Mucosa of descending colon (tissue), 3 donors: ENCODE measurements at regions not wholly inside any gene's neighbourhood (a gene's known extent, or its start where the extent isn't known, plus 50 kb on each side); places are given as distances from the start of the nearest gene placed in this dataset.
"Not testable (repeated sequence)": the region's sequence is repeated elsewhere in the genome, so short reads cannot be mapped to it uniquely, and the experiment has no call there.

Source experiments
- ATAC-seq: fragments of 200-7000 bp; cut with Tn5 transposase; one replicate; pipeline ENCODE4 v1.9.1; 2020; ENCODE audit warnings: mild to moderate bottlenecking, moderate library complexity
- DNase-seq, 3 donors: peaks; one replicate each; pipeline ENCODE4 v3.0.0-alpha.2; 2020
- H3K36me3 ChIP-seq: fragments of 200-600 bp; one replicate; pipeline ENCODE4 v1.8.0; 2021; ENCODE audit warnings: low read depth, mild to moderate bottlenecking
- H3K4me1 ChIP-seq: fragments of 200-600 bp; one replicate; pipeline ENCODE4 v1.8.0; 2021; ENCODE audit warnings: low read depth, mild to moderate bottlenecking
- H3K4me3 ChIP-seq: fragments of 200-600 bp; one replicate; pipeline ENCODE4 v1.8.0; 2021; ENCODE audit warnings: mild to moderate bottlenecking
- H3K9me3 ChIP-seq: fragments of 200-600 bp; one replicate; pipeline ENCODE4 v1.8.0; 2021; ENCODE audit warnings: mild to moderate bottlenecking
- CTCF ChIP-seq: fragments of 200-600 bp; IDR thresholded peaks from one replicate; pipeline ENCODE4 v1.8.0; 2022; ENCODE audit warnings: antibody characterized with exemption, mild to moderate bottlenecking
- intact Hi-C, 2 donors: fragments of 100-400 bp; cut with DNase I in 1 of 2; cut with micrococcal nuclease in 1 of 2; formaldehyde crosslinking; loops; one replicate each; pipeline versions ENCODE4 v1.11.0 to v1.11.1; 2022; cut with DNase I, micrococcal nuclease
- donor health status: DM: no; HTN: no; CAD: no; lungs with moderate emphysema.
- donor health status: DM: no; HTN: no; CAD: no.
- donor health status: DM: no; HTN: yes; CAD: no.

- no peak overlapping the region for H3K4me3 ChIP-seq
- H3K9me3 ChIP-seq, result no peaks in the 10 kb centered on the region
- no peak for TF ChIP-seq CTCF
- no peaks in the 10 kb centered on the region for H3K4me1 ChIP-seq
- H3K36me3 ChIP-seq, result no peaks in the 10 kb centered on the region
- ATAC-seq (no peak), DNase-seq (no peak)
- intact Hi-C loops, result no loop called here
Measured at GRCh38 chr13:44646044-44646443, 69.9 kb upstream of the TSC22D1 start.

GRCh38 chr13:44643256-44643655, 67.1 kb upstream of the TSC22D1 start:
- intact Hi-C loops, result no loop called here

GRCh38 chr13:44637581-44637980, 61.5 kb upstream of the TSC22D1 start:
- intact Hi-C loops, result no loop called here
- TF ChIP-seq CTCF, result no peak
- H3K9me3 ChIP-seq, result no peaks in the 10 kb centered on the region
- no peaks in the 10 kb centered on the region for H3K36me3 ChIP-seq
- ATAC-seq (no peak), DNase-seq (no peak)
- H3K4me3 ChIP-seq, result no peak overlapping the region
- no peaks in the 10 kb centered on the region for H3K4me1 ChIP-seq

More at GRCh38 chr13:44643256-44643655, 67.1 kb upstream of the TSC22D1 start:
- TF ChIP-seq CTCF, result no peak
- no peak overlapping the region for H3K4me3 ChIP-seq
- no peak for DNase-seq
- no peaks in the 10 kb centered on the region for H3K36me3 ChIP-seq
- no peaks in the 10 kb centered on the region for H3K4me1 ChIP-seq
- ATAC-seq, result no peak
- H3K9me3 ChIP-seq, result no peaks in the 10 kb centered on the region

GRCh38 chr13:44629465-44630183, 53.5 kb upstream of the TSC22D1 start:
- no peak for TF ChIP-seq CTCF
- H3K4me3 ChIP-seq, result no peak overlapping the region
- no peak for ATAC-seq
- no peaks in the 10 kb centered on the region for H3K9me3 ChIP-seq
- intact Hi-C loops, result no loop called here
- H3K4me1 ChIP-seq, result no peaks in the 10 kb centered on the region
- DNase-seq, result no peak
- H3K36me3 ChIP-seq, result no peaks in the 10 kb centered on the region

- intact Hi-C loops, H3K36me3 ChIP-seq, ATAC-seq, H3K9me3 ChIP-seq, H3K4me3 ChIP-seq, H3K4me1 ChIP-seq, DNase-seq: not testable (repeated sequence)
Measured at GRCh38 chr13:44628826-44629225, 52.7 kb upstream of the TSC22D1 start.

GRCh38 chr13:44627441-44627840, 51.3 kb upstream of the TSC22D1 start:
- TF ChIP-seq CTCF, result no peak
- intact Hi-C loops, result no loop called here
- Histone ChIP-seq H3K4me3 (no peak overlapping the region), H3K9me3 (no peaks in the 10 kb centered on the region), H3K4me1 (no peaks in the 10 kb centered on the region), H3K36me3 (no peaks in the 10 kb centered on the region)
- DNase-seq (no peak), ATAC-seq (no peak)
